Transverse colon (tissue), 4 donors: ENCODE measurements at regions not wholly inside any gene's neighbourhood (a gene's known extent, or its start where the extent isn't known, plus 50 kb on each side); places are given as distances from the start of the nearest gene placed in this dataset.
"Not testable (repeated sequence)": the region's sequence is repeated elsewhere in the genome, so short reads cannot be mapped to it uniquely, and the experiment has no call there.

ENCODE experiments used
- DNase-seq: peaks from one replicate; pipeline ENCODE4 v3.0.0-alpha.2; 2019
- H3K27ac ChIP-seq, 4 donors: fragments of 200-600 bp; sonication (generic); 2 replicates each; pipeline ENCODE4 v1.5.1; 2016 to 2018; ENCODE audit warnings: inconsistent platforms in 4 of 4
- H3K27me3 ChIP-seq: fragments of 200-600 bp; sonication (generic); 2 replicates; pipeline ENCODE4 v1.5.1; 2017; ENCODE audit warnings: inconsistent platforms
- H3K36me3 ChIP-seq, 4 donors: fragments of 200-600 bp; sonication (generic); 2 replicates each; pipeline ENCODE4 v1.5.1; 2017 to 2019; ENCODE audit warnings: inconsistent platforms in 4 of 4
- H3K4me1 ChIP-seq, 4 donors: fragments of 200-600 bp; sonication (generic); 2 replicates each; pipeline ENCODE4 v1.5.1; 2017 to 2020; ENCODE audit warnings: inconsistent platforms in 4 of 4
- H3K4me3 ChIP-seq, 4 donors: fragments of 200-600 bp; sonication (generic); 1 replicate in 1 of 4; 2 replicates in 3 of 4; pipeline versions ENCODE4 v1.5.1 to v1.6.1; 2017 to 2019; ENCODE audit warnings: inconsistent platforms in 4 of 4
- H3K9me3 ChIP-seq, 2 donors: fragments of 200-600 bp; sonication (generic); 2 replicates each; pipeline ENCODE4 v1.5.1; 2017 to 2019; ENCODE audit warnings: inconsistent platforms in 2 of 2
- EP300 ChIP-seq: sonication (generic); formaldehyde crosslinking; IDR thresholded peaks from one replicate; pipeline ENCODE4 v1.6.1; 2017; ENCODE audit warnings: antibody characterized with exemption, low read depth
- POLR2A ChIP-seq: fragments of 450-650 bp; IDR thresholded peaks from one replicate; pipeline ENCODE4 v1.6.1; 2016; ENCODE audit warnings: antibody characterized with exemption, mild to moderate bottlenecking, moderate library complexity
- POLR2AphosphoS5 ChIP-seq, 3 donors: sonication (generic); formaldehyde crosslinking; IDR thresholded peaks; one replicate each; pipeline ENCODE4 v1.6.1; 2016; ENCODE audit warnings: antibody characterized with exemption in 3 of 3
- WGBS, 2 donors: methylation state at CpG; one replicate each; pipeline ENCODE4 v1.1.5; 2018; ENCODE audit warnings: low coverage in 1 of 2; 5-methylcytosine and 5-hydroxymethylcytosine counted together
- in situ Hi-C, 4 donors: fragments of 200-750 bp; cut with MboI; loops; one replicate each; pipeline versions ENCODE4 v1.15.0 to v1.15.1; 2017; ENCODE audit warnings: low sequenced_read_pairs in 3 of 4, low pct_ligation_motif_present in 1 of 4, low pct_unique_long_range_greater_than_20kb in 1 of 4
- intact Hi-C: fragments of 100-400 bp; cut with DNase I; formaldehyde crosslinking; loops from one replicate; pipeline ENCODE4 v1.15.1; 2023; ENCODE audit warnings: low total_unique reads
- TF ChIP-seq, protein P1 (sequence below), 5 experiments: fragments of 200-600 bp in 3 of 5; fragments of 450-650 bp in 2 of 5; sonication (generic) in 3 of 5; IDR thresholded peaks; 1 replicate in 2 of 5; 2 replicates in 3 of 5; pipeline ENCODE4 v1.5.1; 2016 to 2017; ENCODE audit warnings: antibody characterized with exemption in 5 of 5, inconsistent platforms in 3 of 5, mild to moderate bottlenecking in 2 of 5, moderate library complexity in 1 of 5

DNA sequence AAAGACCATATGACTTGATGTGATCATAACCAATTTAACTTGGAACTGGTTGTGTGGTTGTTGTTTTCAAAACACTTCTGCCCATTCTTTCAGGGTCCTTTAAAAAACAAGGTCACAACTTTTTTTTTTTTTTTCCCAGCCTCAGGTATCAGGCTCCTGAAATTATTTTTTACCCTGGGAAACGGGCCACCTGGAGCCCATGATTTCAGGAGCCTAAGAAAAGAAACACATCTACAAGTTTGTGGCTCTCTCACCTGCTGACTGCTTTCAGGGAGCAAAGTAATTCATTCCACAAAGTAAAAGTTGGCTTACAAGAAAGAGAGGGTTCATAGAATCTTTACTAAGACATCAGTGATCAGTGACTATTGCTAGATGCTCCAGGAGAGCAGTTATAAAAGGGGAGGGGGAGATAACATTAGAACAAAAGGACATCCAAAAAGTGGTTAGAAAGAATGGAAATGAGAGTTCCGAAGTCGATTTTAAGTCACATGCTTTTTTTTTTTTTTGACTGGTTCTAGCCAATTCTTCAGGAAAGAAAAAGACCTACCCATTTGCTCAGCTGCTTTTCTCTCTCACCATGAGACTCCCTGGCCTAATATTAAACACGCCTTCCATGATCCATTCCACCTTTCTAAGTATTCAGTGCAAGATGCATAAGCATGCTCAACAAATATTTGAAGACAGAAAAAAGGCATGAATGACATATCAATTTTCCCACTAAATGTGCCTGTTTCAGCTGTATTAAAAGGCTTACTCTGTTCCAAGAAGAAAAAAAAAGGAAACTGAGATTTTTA is 267.3 kb downstream of the LRATD1 start:
- WGBS, 2 donors, result 59 to 78% methylated on average over 4 of the region's 4 CpGs
- no peak overlapping the region for H3K27ac ChIP-seq
- in situ Hi-C loops, result no loop called here

DNA sequence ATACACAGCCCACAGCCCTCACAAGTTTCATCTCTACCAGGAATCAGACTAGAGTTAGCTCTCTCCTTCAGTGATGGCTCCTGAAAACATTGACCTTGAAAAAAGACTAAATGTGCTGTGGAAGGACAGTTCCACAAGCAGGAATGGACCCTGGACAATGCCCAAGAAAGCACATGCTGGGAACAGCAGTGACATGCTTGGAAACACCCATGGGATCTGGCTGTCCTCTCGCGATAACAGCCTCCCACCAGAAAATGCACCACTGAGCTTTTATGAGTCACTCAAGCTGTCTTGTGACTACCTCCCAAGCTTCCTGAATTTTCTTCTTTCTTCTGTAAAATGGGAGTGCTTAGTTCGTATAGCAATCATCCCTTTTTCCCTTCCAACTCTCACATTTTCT is 269.2 kb downstream of the LRATD1 start:
- 74 to 86% methylated on average over 1 to 3 of the region's 3 CpGs for WGBS, 2 donors
- intact Hi-C loops (no loop called here), in situ Hi-C loops (no loop called here)
- H3K27ac ChIP-seq, result no peak overlapping the region
- H3K4me1 ChIP-seq, result no peaks in the 10 kb centered on the region
- H3K9me3 ChIP-seq, result no peaks in the 10 kb centered on the region
- H3K27me3 ChIP-seq, result no peaks in the 10 kb centered on the region
- no peak for DNase-seq
- no peaks in the 10 kb centered on the region for H3K36me3 ChIP-seq
- TF ChIP-seq EP300 (no peak), POLR2AphosphoS5 (IDR thresholded peaks at IDR 0.05) (no peak), POLR2A (no peak)
- TF ChIP-seq, protein P1, sequence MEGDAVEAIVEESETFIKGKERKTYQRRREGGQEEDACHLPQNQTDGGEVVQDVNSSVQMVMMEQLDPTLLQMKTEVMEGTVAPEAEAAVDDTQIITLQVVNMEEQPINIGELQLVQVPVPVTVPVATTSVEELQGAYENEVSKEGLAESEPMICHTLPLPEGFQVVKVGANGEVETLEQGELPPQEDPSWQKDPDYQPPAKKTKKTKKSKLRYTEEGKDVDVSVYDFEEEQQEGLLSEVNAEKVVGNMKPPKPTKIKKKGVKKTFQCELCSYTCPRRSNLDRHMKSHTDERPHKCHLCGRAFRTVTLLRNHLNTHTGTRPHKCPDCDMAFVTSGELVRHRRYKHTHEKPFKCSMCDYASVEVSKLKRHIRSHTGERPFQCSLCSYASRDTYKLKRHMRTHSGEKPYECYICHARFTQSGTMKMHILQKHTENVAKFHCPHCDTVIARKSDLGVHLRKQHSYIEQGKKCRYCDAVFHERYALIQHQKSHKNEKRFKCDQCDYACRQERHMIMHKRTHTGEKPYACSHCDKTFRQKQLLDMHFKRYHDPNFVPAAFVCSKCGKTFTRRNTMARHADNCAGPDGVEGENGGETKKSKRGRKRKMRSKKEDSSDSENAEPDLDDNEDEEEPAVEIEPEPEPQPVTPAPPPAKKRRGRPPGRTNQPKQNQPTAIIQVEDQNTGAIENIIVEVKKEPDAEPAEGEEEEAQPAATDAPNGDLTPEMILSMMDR (IDR thresholded peaks at IDR 0.05), result no peak
- H3K4me3 ChIP-seq, result no peak overlapping the region

More for the DNA sequence above, 267.3 kb downstream of the LRATD1 start:
- Histone ChIP-seq H3K36me3 (no peaks in the 10 kb centered on the region), H3K4me3 (no peak overlapping the region), H3K4me1 (no peaks in the 10 kb centered on the region), H3K9me3 (no peaks in the 10 kb centered on the region), H3K27me3 (no peaks in the 10 kb centered on the region)
- intact Hi-C loops, result no loop called here
- TF ChIP-seq POLR2AphosphoS5 (IDR thresholded peaks at IDR 0.05) (no peak), EP300 (no peak), POLR2A (no peak)
- TF ChIP-seq, protein P1 (IDR thresholded peaks at IDR 0.05), result no peak
- DNase-seq, result no peak

DNA sequence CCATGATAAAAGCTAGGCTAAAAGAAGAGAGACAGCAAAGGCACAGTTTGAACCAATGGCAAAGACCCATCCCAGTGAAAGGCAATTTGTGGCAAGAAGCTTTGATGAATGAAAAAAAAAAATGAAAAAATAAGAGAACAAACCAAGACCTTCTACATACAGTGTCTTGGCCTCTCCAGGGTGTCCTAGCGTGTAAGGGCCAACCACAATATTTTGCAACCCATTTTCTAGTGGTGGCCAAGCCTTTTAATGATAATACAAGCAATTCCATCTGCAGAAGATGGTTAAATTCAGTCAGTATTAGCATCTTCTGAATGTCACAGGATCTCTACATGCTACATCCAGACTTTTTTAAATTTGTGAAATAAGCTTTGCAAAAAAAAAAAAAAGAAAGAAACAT is 270.4 kb downstream of the LRATD1 start:
- Histone ChIP-seq H3K27ac (no peak overlapping the region), H3K4me1 (no peaks in the 10 kb centered on the region), H3K4me3 (no peak overlapping the region), H3K9me3 (no peaks in the 10 kb centered on the region), H3K27me3 (no peaks in the 10 kb centered on the region), H3K36me3 (no peaks in the 10 kb centered on the region)
- intact Hi-C loops (no loop called here), in situ Hi-C loops (no loop called here)
- TF ChIP-seq POLR2A, result no peak
- TF ChIP-seq EP300, result no peak
- TF ChIP-seq, protein P1 (IDR thresholded peaks at IDR 0.05), result no peak
- TF ChIP-seq POLR2AphosphoS5 (IDR thresholded peaks at IDR 0.05), result no peak
- no peak for DNase-seq
- WGBS, 2 donors, result 63 to 76% methylated on average over 1 of the region's 1 CpG

DNA sequence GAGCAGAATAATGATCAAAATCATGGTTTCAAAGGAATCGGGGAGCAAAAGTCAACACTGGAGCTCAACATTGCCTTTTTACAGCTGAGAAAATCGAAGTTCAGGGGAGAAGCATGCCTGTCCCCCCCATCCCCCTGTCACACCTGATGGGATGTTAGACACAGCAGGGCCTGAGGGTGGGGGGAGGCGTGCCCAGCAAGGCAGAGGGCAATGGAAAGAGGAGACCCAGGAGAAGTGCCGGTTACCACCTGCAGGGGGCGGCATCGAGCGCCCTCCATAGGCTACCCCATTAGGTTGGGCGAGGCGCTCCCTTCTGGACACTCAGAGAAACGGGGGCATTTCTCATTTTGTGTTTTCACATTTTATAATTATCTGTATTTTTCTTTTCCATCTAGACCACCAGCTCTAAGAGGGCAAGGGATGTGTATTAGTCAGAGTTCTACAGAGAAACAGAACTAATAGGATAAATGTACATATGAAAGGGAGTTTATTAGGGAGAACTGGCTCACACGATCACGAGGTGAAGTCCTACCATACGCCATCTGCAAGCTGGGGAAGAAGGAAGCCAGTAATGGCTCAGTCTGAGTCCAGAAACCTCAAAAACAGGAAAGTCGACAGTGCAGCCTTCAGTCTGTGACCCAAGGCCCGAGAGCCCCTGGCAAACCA is 271.3 kb downstream of the LRATD1 start:
- in situ Hi-C loops, result no loop called here
- Histone ChIP-seq H3K27me3 (no peaks in the 10 kb centered on the region), H3K4me3 (no peak overlapping the region), H3K4me1 (no peaks in the 10 kb centered on the region), H3K36me3 (no peaks in the 10 kb centered on the region), H3K9me3 (no peaks in the 10 kb centered on the region), H3K27ac (no peak overlapping the region)
- intact Hi-C loops, result no loop called here
- no peak for TF ChIP-seq POLR2AphosphoS5 (IDR thresholded peaks at IDR 0.05)
- TF ChIP-seq, protein P1 (IDR thresholded peaks at IDR 0.05), result peak; percentile 51 to 73 (median 62)
- no peak for TF ChIP-seq EP300
- DNase-seq, result peak; percentile 42
- WGBS, 2 donors, result 49 to 55% methylated on average over 10 to 15 of the region's 15 CpGs

DNA sequence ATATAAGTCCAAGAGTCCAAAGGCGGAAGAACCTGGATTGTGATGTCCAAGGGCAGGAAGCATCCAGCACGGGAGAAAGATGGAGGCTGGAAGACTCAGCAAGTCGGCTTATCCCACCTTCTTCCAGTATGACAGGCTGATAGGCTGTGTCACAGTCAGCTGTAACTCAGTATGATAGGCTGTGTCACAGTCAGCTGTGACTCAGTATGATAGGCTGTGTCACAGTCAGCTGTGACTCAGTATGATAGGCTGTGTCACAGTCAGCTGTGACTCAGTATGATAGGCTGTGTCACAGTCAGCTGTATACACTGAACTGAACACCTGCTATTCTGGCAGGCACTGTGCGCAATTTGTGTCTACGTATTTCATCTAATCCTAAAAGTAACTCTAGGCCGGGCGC is 271.9 kb downstream of the LRATD1 start:
- H3K27ac ChIP-seq, H3K4me3 ChIP-seq, intact Hi-C loops, H3K36me3 ChIP-seq, DNase-seq, H3K4me1 ChIP-seq, H3K9me3 ChIP-seq, in situ Hi-C loops, H3K27me3 ChIP-seq: not testable (repeated sequence)
- 89 to 100% methylated on average over 4 to 7 of the region's 7 CpGs for WGBS, 2 donors
